H1 (cell line): ENCODE measurements at regions not wholly inside any gene's neighbourhood (a gene's known extent, or its start where the extent isn't known, plus 50 kb on each side); places are given as distances from the start of the nearest gene placed in this dataset.

Experiments used
- CTCF ChIA-PET: fragments of 300-600 bp; sonication (Branson Sonifier 250); formaldehyde crosslinking; loops from one replicate; lab custom pipeline; 2021; ENCODE audit not compliant: partially characterized antibody; lab: Charles Lee
- POLR2A ChIA-PET: fragments of 300-600 bp; sonication (Branson Sonifier 250); formaldehyde crosslinking; loops from one replicate; lab custom pipeline; 2021; ENCODE audit warnings: inconsistent platforms; ENCODE audit not compliant: partially characterized antibody; lab: Charles Lee
- DNase-seq, 2 experiments: peaks; one replicate each; pipeline versions ENCODE4 v3.0.0 to v3.0.0-alpha.2; 2010 to 2022; ENCODE audit warnings: low spot score in 2 of 2, low read depth in 1 of 2, mixed read lengths in 1 of 2
- FAIRE-seq: peaks from 2 replicates; lab custom pipeline; 2011; peaks lifted over from hg19 to GRCh38; lab: Jason Lieb, UNC
- H2AFZ ChIP-seq: 2 replicates; pipeline ENCODE4 v1.8.1; 2012; ENCODE audit warnings: low read length, inconsistent platforms
- H2AK5ac ChIP-seq: 2 replicates; pipeline ENCODE4 v1.6.1; 2013; ENCODE audit warnings: low read depth, low read length
- H2BK120ac ChIP-seq: replicated peaks from 2 replicates; pipeline ENCODE3; 2013; ENCODE audit warnings: low read depth, low read length, inconsistent platforms
- H2BK12ac ChIP-seq: 2 replicates; pipeline ENCODE4 v1.6.1; 2013; ENCODE audit warnings: low read depth, low read length
- H2BK15ac ChIP-seq: 2 replicates; pipeline ENCODE4 v1.6.1; 2013; ENCODE audit warnings: low read length
- H2BK20ac ChIP-seq: 2 replicates; pipeline ENCODE4 v1.6.1; 2013; ENCODE audit warnings: low read length
- H2BK5ac ChIP-seq: 2 replicates; pipeline ENCODE4 v1.6.1; 2013; ENCODE audit warnings: low read depth, low read length
- H3K14ac ChIP-seq: 2 replicates; pipeline ENCODE4 v1.6.1; 2013; ENCODE audit warnings: inconsistent platforms; ENCODE audit not compliant: insufficient read length
- H3K18ac ChIP-seq: 2 replicates; pipeline ENCODE4 v1.6.1; 2013; ENCODE audit warnings: low read length; ENCODE audit errors: extremely low read depth
- H3K23ac ChIP-seq: 2 replicates; pipeline ENCODE4 v1.6.1; 2013; ENCODE audit warnings: inconsistent platforms; ENCODE audit not compliant: insufficient read length
- H3K23me2 ChIP-seq: 2 replicates; pipeline ENCODE4 v1.6.1; 2013; ENCODE audit warnings: low read depth, low read length
- H3K27ac ChIP-seq: 2 replicates; pipeline ENCODE4 v1.6.1; 2011; ENCODE audit warnings: low read depth, low read length, inconsistent platforms
- H3K27me3 ChIP-seq, 4 experiments: replicated peaks in 1 of 4; 1 replicate in 1 of 4; 2 replicates in 3 of 4; pipeline versions ENCODE4 v1.6.1 to v1.8.1; 2011 to 2013; ENCODE audit warnings: low read length in 3 of 4, mild to moderate bottlenecking in 3 of 4, inconsistent platforms in 2 of 4, mixed read lengths in 2 of 4, moderate library complexity in 1 of 4; ENCODE audit not compliant: control insufficient read depth in 3 of 4, insufficient read depth in 3 of 4; ENCODE audit errors: extremely low read depth in 1 of 4
- H3K36me3 ChIP-seq, 4 experiments: 2 replicates each; pipeline versions ENCODE4 v1.6.1 to v1.8.1; 2011 to 2013; ENCODE audit warnings: mild to moderate bottlenecking in 4 of 4, low read length in 3 of 4, moderate library complexity in 2 of 4, control low read depth in 1 of 4, inconsistent platforms in 1 of 4; ENCODE audit not compliant: insufficient read depth in 4 of 4, control insufficient read depth in 2 of 4
- H3K4ac ChIP-seq: replicated peaks from 2 replicates; pipeline ENCODE3; 2013; ENCODE audit warnings: low read length, low read depth, mixed read lengths, inconsistent platforms; ENCODE audit not compliant: insufficient read length
- H3K4me1 ChIP-seq, 4 experiments: replicated peaks in 1 of 4; 1 replicate in 1 of 4; 2 replicates in 3 of 4; pipeline versions ENCODE4 v1.6.1 to v1.8.1; 2011 to 2013; ENCODE audit warnings: low read length in 3 of 4, inconsistent platforms in 2 of 4, mixed read lengths in 1 of 4; ENCODE audit not compliant: insufficient read depth in 4 of 4, control insufficient read depth in 3 of 4
- H3K4me2 ChIP-seq, 2 experiments: 2 replicates each; pipeline versions ENCODE4 v1.6.1 to v1.8.1; 2011 to 2013; ENCODE audit warnings: low read depth in 2 of 2, low read length in 2 of 2, control low read depth in 1 of 2, inconsistent platforms in 1 of 2, mild to moderate bottlenecking in 1 of 2; ENCODE audit not compliant: insufficient read depth in 1 of 2
- H3K4me3 ChIP-seq, 4 experiments: fragments of 200-600, 300-600 bp in 1 of 4; sonication (generic), shearing (Covaris generic), sonication (Bioruptor Twin) in 1 of 4; 2 replicates each; pipeline versions ENCODE4 v1.5.1 to v1.8.1; 2011 to 2016; ENCODE audit warnings: low read length in 4 of 4, low read depth in 3 of 4, control low read depth in 2 of 4, inconsistent platforms in 2 of 4, mild to moderate bottlenecking in 2 of 4, mixed read lengths in 1 of 4, moderate library complexity in 1 of 4; ENCODE audit not compliant: insufficient read depth in 2 of 4; ENCODE audit errors: extremely low read depth in 1 of 4
- H3K56ac ChIP-seq: replicated peaks from 2 replicates; pipeline ENCODE3; 2013; ENCODE audit warnings: low read depth, mild to moderate bottlenecking, mixed read lengths, low read length, inconsistent platforms; ENCODE audit not compliant: insufficient read length
- H3K79me1 ChIP-seq: 2 replicates; pipeline ENCODE4 v1.6.1; 2013; ENCODE audit warnings: low read depth, low read length, control low read depth
- H3K79me2 ChIP-seq, 2 experiments: 2 replicates each; pipeline versions ENCODE4 v1.6.1 to v1.8.1; 2012 to 2013; ENCODE audit warnings: low read length in 2 of 2, mild to moderate bottlenecking in 2 of 2, inconsistent platforms in 1 of 2; ENCODE audit not compliant: insufficient read depth in 2 of 2, control insufficient read depth in 1 of 2
- H3K9ac ChIP-seq, 4 experiments: replicated peaks in 1 of 4; 1 replicate in 1 of 4; 2 replicates in 3 of 4; pipeline versions ENCODE4 v1.6.1 to v1.8.1; 2011 to 2013; ENCODE audit warnings: low read depth in 3 of 4, low read length in 3 of 4, control low read depth in 2 of 4, mild to moderate bottlenecking in 2 of 4, moderate library complexity in 2 of 4, inconsistent platforms in 1 of 4; ENCODE audit errors: extremely low read depth in 1 of 4
- H3K9me3 ChIP-seq, 2 experiments: 2 replicates each; pipeline versions ENCODE4 v1.6.1 to v1.8.1; 2012 to 2013; ENCODE audit warnings: mild to moderate bottlenecking in 2 of 2, moderate library complexity in 2 of 2, control low read depth in 1 of 2, inconsistent platforms in 1 of 2, low read depth in 1 of 2, low read length in 1 of 2, mixed read lengths in 1 of 2; ENCODE audit not compliant: insufficient read depth in 2 of 2
- H4K20me1 ChIP-seq, 2 experiments: replicated peaks in 1 of 2; 2 replicates each; pipeline versions ENCODE3 to v1.8.1; 2011 to 2013; ENCODE audit warnings: inconsistent platforms in 2 of 2, low read length in 2 of 2, mild to moderate bottlenecking in 1 of 2; ENCODE audit not compliant: insufficient read depth in 2 of 2, control insufficient read depth in 1 of 2
- H4K5ac ChIP-seq: 2 replicates; pipeline ENCODE4 v1.6.1; 2013; ENCODE audit warnings: low read length, low read depth, mixed read lengths, inconsistent platforms; ENCODE audit not compliant: insufficient read length
- H4K8ac ChIP-seq: 2 replicates; pipeline ENCODE4 v1.8.0; 2013; ENCODE audit warnings: mild to moderate bottlenecking, moderate library complexity, low read length, inconsistent platforms; ENCODE audit not compliant: insufficient read depth; ENCODE audit errors: extremely low read depth
- H4K91ac ChIP-seq: replicated peaks from 2 replicates; pipeline ENCODE3; 2013; ENCODE audit warnings: low read length, mixed read lengths, inconsistent platforms; ENCODE audit not compliant: insufficient read length
- BRCA1 ChIP-seq: IDR thresholded peaks from 2 replicates; pipeline ENCODE4 v1.6.1; 2012; ENCODE audit warnings: low read depth, low read length, improper control_type of control experiment
- CTBP2 ChIP-seq: IDR thresholded peaks from 2 replicates; pipeline ENCODE4 v1.7.0; 2011; ENCODE audit warnings: borderline replicate concordance, mild to moderate bottlenecking, moderate library complexity, mixed read lengths, low read length; ENCODE audit not compliant: insufficient read depth, insufficient read length
- EGR1 ChIP-seq: IDR thresholded peaks from 2 replicates; pipeline ENCODE4 v1.6.1; 2011; ENCODE audit warnings: low read depth, low read length, borderline replicate concordance
- EZH2 ChIP-seq: fragments of 200-600 bp; sonication (generic); IDR thresholded peaks from 2 replicates; pipeline ENCODE4 v1.7.1; 2012; ENCODE audit warnings: low read depth, mild to moderate bottlenecking, moderate library complexity, low read length, inconsistent platforms; ENCODE audit not compliant: severe bottlenecking
- MAFK ChIP-seq: IDR thresholded peaks from 2 replicates; pipeline ENCODE4 v1.6.1; 2012; ENCODE audit warnings: low read depth, mild to moderate bottlenecking, improper control_type of control experiment, low read length
- RAD21 ChIP-seq, 2 experiments: IDR thresholded peaks in 1 of 2; conservative IDR thresholded peaks in 1 of 2; 2 replicates each; pipeline ENCODE4 v1.6.1; 2011; ENCODE audit warnings: low read depth in 2 of 2, low read length in 2 of 2, improper control_type of control experiment in 1 of 2, inconsistent platforms in 1 of 2, mild to moderate bottlenecking in 1 of 2, moderate library complexity in 1 of 2
- YY1 ChIP-seq: IDR thresholded peaks from 2 replicates; pipeline ENCODE4 v1.6.1; 2011; ENCODE audit warnings: low read depth, mild to moderate bottlenecking, low read length
- ZNF274 ChIP-seq: IDR thresholded peaks from 2 replicates; pipeline ENCODE4 v1.7.0; 2012; ENCODE audit warnings: low read length, borderline replicate concordance; ENCODE audit errors: extremely low read depth
- WGBS, 2 experiments: shearing (Covaris generic) in 1 of 2; methylation state at CpG; one replicate each; pipeline versions ENCODE4 v1.1.6 to v1.1.7; 2013 to 2015; ENCODE audit warnings: low lambda C conversion rate in 2 of 2, mixed read lengths in 2 of 2, inconsistent platforms in 1 of 2, low coverage in 1 of 2, missing lambda C conversion rate in 1 of 2; ENCODE audit not compliant: insufficient replicate concordance in 2 of 2, insufficient coverage in 1 of 2, insufficient read length in 1 of 2; ENCODE audit errors: extremely low coverage in 1 of 2, missing lambda C conversion rate in 1 of 2; 5-methylcytosine and 5-hydroxymethylcytosine counted together
- TF ChIP-seq, protein P1 (sequence below): IDR thresholded peaks from 2 replicates; pipeline ENCODE4 v1.6.1; 2011; ENCODE audit warnings: low read length, improper control_type of control experiment
- TF ChIP-seq, protein P2 (sequence below), 3 experiments: IDR thresholded peaks; 1 replicate in 2 of 3; 2 replicates in 1 of 3; pipeline versions ENCODE4 v1.5.1 to v1.6.1; 2011; ENCODE audit warnings: low read length in 3 of 3, mild to moderate bottlenecking in 3 of 3, inconsistent platforms in 2 of 3, low read depth in 1 of 3, moderate library complexity in 1 of 3; ENCODE audit not compliant: insufficient read depth in 1 of 3; ENCODE audit errors: control extremely low read depth in 1 of 3

DNA sequence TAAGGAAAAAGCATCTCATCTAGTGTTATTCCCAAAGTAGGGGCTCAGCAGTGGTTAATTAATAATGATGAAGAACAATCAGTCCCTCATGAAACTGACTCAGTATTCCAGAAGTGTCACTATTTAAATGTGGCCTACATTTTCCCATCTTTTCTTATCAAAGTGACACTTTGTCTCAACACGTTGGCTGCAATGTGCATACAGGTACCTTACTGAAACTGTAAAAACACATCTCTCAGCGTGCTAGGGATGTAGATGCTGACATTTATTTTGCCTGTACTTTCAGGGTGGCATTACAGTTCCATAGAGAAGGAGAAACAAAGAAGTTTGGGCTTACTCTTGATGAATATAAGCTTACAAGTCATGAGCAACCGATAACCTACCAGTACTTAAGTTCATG lies 58.3 kb upstream of the FAT3 start:
- DNase-seq, result no peak
- Histone ChIP-seq H4K8ac (no peak overlapping the region), H3K4me1 (no peaks in the 10 kb centered on the region), H3K79me1 (no peaks in the 10 kb centered on the region), H4K91ac (no peak overlapping the region), H3K23ac (no peak overlapping the region), H3K14ac (no peak overlapping the region), H3K23me2 (peaks cover 2% of the 10 kb centered on the region; the same call in 1 of the 2 replicates), H3K4me3 (no peak overlapping the region), H2BK5ac (no peak overlapping the region), H3K27ac (no peak overlapping the region), H2BK120ac (no peak overlapping the region), H3K56ac (no peak overlapping the region), H2AK5ac (no peak overlapping the region), H2AFZ (no peak overlapping the region), H2BK20ac (no peak overlapping the region), H3K4me2 (no peak overlapping the region), H2BK12ac (no peak overlapping the region), H3K18ac (no peak overlapping the region), H3K9ac (no peak overlapping the region), H4K20me1 (no peaks in the 10 kb centered on the region), H3K27me3 (no peaks in the 10 kb centered on the region), H3K4ac (no peak overlapping the region), H4K5ac (no peak overlapping the region), H3K9me3 (peaks cover 9 to 10% of the 10 kb centered on the region in 2 experiments; a peak in 3 of 4 replicates), H3K79me2 (no peaks in the 10 kb centered on the region), H2BK15ac (no peak overlapping the region), H3K36me3 (no peaks in the 10 kb centered on the region; a peak in 1 of 8 replicates)
- WGBS, 2 experiments, result 93% methylated on average over 3 of the region's 3 CpGs; no CpG with 5 or more reads in 1 of the 2 experiments
- ChIA-PET POLR2A (no interaction called here), CTCF (no interaction called here)
- FAIRE-seq, result no peak
- TF ChIP-seq YY1 (no peak), BRCA1 (no peak), CTBP2 (no peak), RAD21 (IDR thresholded peaks at IDR 0.05 in 1 of 2, conservative IDR thresholded peaks at IDR 0.05 in 1 of 2; ENCODE audit: low read depth in 2 of 2, low read length in 2 of 2) (no peak), EGR1 (no peak), EZH2 (no peak), ZNF274 (no peak), MAFK (no peak)
- TF ChIP-seq, protein P1, sequence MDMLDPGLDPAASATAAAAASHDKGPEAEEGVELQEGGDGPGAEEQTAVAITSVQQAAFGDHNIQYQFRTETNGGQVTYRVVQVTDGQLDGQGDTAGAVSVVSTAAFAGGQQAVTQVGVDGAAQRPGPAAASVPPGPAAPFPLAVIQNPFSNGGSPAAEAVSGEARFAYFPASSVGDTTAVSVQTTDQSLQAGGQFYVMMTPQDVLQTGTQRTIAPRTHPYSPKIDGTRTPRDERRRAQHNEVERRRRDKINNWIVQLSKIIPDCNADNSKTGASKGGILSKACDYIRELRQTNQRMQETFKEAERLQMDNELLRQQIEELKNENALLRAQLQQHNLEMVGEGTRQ, result no peak
- TF ChIP-seq, protein P2, sequence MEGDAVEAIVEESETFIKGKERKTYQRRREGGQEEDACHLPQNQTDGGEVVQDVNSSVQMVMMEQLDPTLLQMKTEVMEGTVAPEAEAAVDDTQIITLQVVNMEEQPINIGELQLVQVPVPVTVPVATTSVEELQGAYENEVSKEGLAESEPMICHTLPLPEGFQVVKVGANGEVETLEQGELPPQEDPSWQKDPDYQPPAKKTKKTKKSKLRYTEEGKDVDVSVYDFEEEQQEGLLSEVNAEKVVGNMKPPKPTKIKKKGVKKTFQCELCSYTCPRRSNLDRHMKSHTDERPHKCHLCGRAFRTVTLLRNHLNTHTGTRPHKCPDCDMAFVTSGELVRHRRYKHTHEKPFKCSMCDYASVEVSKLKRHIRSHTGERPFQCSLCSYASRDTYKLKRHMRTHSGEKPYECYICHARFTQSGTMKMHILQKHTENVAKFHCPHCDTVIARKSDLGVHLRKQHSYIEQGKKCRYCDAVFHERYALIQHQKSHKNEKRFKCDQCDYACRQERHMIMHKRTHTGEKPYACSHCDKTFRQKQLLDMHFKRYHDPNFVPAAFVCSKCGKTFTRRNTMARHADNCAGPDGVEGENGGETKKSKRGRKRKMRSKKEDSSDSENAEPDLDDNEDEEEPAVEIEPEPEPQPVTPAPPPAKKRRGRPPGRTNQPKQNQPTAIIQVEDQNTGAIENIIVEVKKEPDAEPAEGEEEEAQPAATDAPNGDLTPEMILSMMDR (IDR thresholded peaks at IDR 0.05; ENCODE audit: control extremely low read depth in 1 of 3, insufficient read depth in 1 of 3, low read depth in 1 of 3, low read length in 3 of 3), result no peak
